ENCODE measurements at regions not wholly inside any gene's neighbourhood (a gene's known extent, or its start where the extent isn't known, plus 50 kb on each side); places are given as distances from the start of the nearest gene placed in this dataset.

- DNase-seq: no peak
These were observed 146.2 kb downstream of the SLC6A15 start for GRCh38 chr12:84766375-84766774.

DNA sequence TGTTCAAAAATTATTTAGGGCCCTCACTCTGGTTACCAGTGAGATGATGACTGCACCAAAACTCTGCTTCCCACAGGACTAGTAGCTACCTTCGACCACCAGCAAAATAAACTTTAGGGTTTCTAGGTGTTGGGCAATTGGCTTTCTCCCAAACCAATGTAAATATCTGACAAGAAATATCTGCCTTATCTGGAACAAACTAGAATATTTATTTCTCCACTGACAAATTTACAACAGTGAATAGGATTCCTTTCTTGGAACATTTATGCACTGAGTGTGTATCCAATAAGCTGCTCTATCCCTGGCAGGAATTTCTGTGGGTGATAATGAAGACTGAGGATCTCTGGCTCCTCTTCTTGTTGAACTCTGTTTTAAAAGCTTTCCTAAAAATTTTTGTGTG, 148.6 kb downstream of the SLC6A15 start:
- intact Hi-C loops (cut with DNase I): no loop called here
- no CpG with 5 or more reads among the region's 1 CpG for WGBS (ENCODE audit: insufficient coverage, low coverage, low lambda C conversion rate, missing lambda C conversion rate)
- Histone ChIP-seq H3K9me3 (no peaks in the 10 kb centered on the region), H3K4me3 (no peak overlapping the region), H3K36me3 (no peaks in the 10 kb centered on the region), H3K4me1 (no peaks in the 10 kb centered on the region), H3K27ac (no peak overlapping the region), H3K27me3 (no peaks in the 10 kb centered on the region)
- DNase-seq (no peak), ATAC-seq (no peak)
- no peak for TF ChIP-seq POLR2A (IDR thresholded peaks at IDR 0.05)
- no peak for TF ChIP-seq CTCF (IDR thresholded peaks at IDR 0.05)

More at GRCh38 chr12:84766375-84766774, 146.2 kb downstream of the SLC6A15 start:
- Histone ChIP-seq H3K9me3 (no peaks in the 10 kb centered on the region), H3K27me3 (no peaks in the 10 kb centered on the region), H3K4me1 (no peaks in the 10 kb centered on the region), H3K4me3 (no peak overlapping the region), H3K27ac (no peak overlapping the region), H3K36me3 (no peaks in the 10 kb centered on the region)
- no peak for ATAC-seq
- intact Hi-C loops (cut with DNase I): no loop called here
- TF ChIP-seq CTCF (IDR thresholded peaks at IDR 0.05) (no peak), POLR2A (IDR thresholded peaks at IDR 0.05) (no peak)

GRCh38 chr12:84763107-84763506, 149.5 kb downstream of the SLC6A15 start:
- intact Hi-C loops (cut with DNase I): no loop called here
- Histone ChIP-seq H3K4me3 (no peak overlapping the region), H3K27ac (no peak overlapping the region), H3K9me3 (no peaks in the 10 kb centered on the region), H3K36me3 (no peaks in the 10 kb centered on the region), H3K27me3 (no peaks in the 10 kb centered on the region), H3K4me1 (no peaks in the 10 kb centered on the region)
- ATAC-seq (no peak), DNase-seq (no peak)
- no peak for TF ChIP-seq POLR2A (IDR thresholded peaks at IDR 0.05)
- TF ChIP-seq CTCF (IDR thresholded peaks at IDR 0.05): no peak
- no CpG with 5 or more reads among the region's 1 CpG for WGBS (ENCODE audit: insufficient coverage, low coverage, low lambda C conversion rate, missing lambda C conversion rate)

DNA sequence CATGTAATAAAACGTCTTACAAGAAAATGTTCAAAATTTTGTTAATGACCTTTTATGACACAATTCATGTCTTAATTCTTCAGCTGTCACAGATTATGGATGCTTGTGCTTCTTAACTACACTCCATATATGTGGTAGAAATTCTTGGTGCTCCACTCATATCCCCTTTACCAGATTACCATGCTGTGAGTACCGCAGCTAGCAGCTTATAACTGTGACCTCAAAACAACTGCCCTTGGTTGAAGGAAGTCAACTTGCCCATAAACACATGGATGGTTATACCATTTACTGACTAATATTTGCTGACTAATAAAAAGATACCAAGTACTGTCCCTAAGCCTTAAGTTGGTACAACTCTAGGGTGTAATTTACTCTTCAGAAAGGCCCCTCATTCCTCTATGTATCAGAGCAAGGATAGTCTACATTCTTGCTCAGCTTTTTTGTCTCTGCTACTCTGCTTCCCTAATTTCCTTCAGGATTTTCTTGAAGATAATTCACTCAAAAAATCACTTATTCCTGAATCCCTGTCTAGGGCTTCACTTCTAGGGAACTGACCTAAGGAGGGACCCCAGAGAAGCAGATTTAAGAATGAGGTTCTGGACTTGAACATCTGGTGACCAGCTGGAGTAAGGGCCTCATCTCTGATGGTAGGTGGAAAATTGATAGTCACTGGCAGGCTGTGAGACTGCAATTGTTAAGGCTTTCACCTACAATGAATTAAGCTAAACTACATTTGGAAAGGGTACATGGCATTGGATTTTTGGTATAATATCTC, 152.3 kb downstream of the SLC6A15 start:
- ATAC-seq (no peak), DNase-seq (no peak)
- Histone ChIP-seq H3K9me3 (no peaks in the 10 kb centered on the region), H3K27me3 (no peaks in the 10 kb centered on the region), H3K4me1 (no peaks in the 10 kb centered on the region), H3K4me3 (no peak overlapping the region), H3K27ac (no peak overlapping the region), H3K36me3 (no peaks in the 10 kb centered on the region)
- TF ChIP-seq POLR2A (IDR thresholded peaks at IDR 0.05): no peak
- no peak for TF ChIP-seq CTCF (IDR thresholded peaks at IDR 0.05)
- intact Hi-C loops (cut with DNase I): no loop called here
- WGBS (ENCODE audit: insufficient coverage, low coverage, low lambda C conversion rate, missing lambda C conversion rate): 15% methylated on average over 2 of the region's 2 CpGs

All from right lobe of liver (tissue), 6 donors.